ENCODE measurements at regions not wholly inside any gene's neighbourhood (a gene's known extent, or its start where the extent isn't known, plus 50 kb on each side); places are given as distances from the start of the nearest gene placed in this dataset.

- H3K27ac Mint-ChIP-seq, result no peak overlapping the region
- no peaks in the 10 kb centered on the region for H3K4me1 Mint-ChIP-seq
- no peak overlapping the region for H3K4me3 Mint-ChIP-seq
- H3K9me3 Mint-ChIP-seq, result peaks cover 2 to 4% (median 4%) of the 10 kb centered on the region in 3 donors
- no peaks in the 10 kb centered on the region for H3K27me3 Mint-ChIP-seq
- no peaks in the 10 kb centered on the region for H3K36me3 Mint-ChIP-seq
Observed at GRCh38 chr15:38899300-38899699, 334.7 kb upstream of the RASGRP1 start.

GRCh38 chr15:38904298-38904697 lies 339.7 kb upstream of the RASGRP1 start:
- H3K36me3 Mint-ChIP-seq, result no peaks in the 10 kb centered on the region
- H3K9me3 Mint-ChIP-seq, result peaks cover 9 to 12% (median 10%) of the 10 kb centered on the region in 3 donors
- no peaks in the 10 kb centered on the region for H3K4me1 Mint-ChIP-seq
- no peak overlapping the region for H3K4me3 Mint-ChIP-seq
- H3K27me3 Mint-ChIP-seq, result peaks cover 2% of the 10 kb centered on the region
- H3K27ac Mint-ChIP-seq, result no peak overlapping the region

GRCh38 chr15:38905632-38906031 lies 341.0 kb upstream of the RASGRP1 start:
- H3K27ac Mint-ChIP-seq, result no peak overlapping the region
- no peaks in the 10 kb centered on the region for H3K36me3 Mint-ChIP-seq
- H3K4me3 Mint-ChIP-seq, result no peak overlapping the region
- peaks cover 6 to 16% (median 9%) of the 10 kb centered on the region in 3 donors for H3K9me3 Mint-ChIP-seq
- H3K27me3 Mint-ChIP-seq, result peaks cover 2% of the 10 kb centered on the region
- H3K4me1 Mint-ChIP-seq, result no peaks in the 10 kb centered on the region

GRCh38 chr15:38920966-38921365 lies 356.4 kb upstream of the RASGRP1 start:
- Mint-ChIP-seq H3K27me3 (no peaks in the 10 kb centered on the region), H3K4me3 (no peak overlapping the region), H3K27ac (no peak overlapping the region), H3K4me1 (no peaks in the 10 kb centered on the region), H3K36me3 (no peaks in the 10 kb centered on the region), H3K9me3 (no peaks in the 10 kb centered on the region)

- no peak overlapping the region for H3K4me3 Mint-ChIP-seq
- no peaks in the 10 kb centered on the region for H3K9me3 Mint-ChIP-seq
- no peak overlapping the region for H3K27ac Mint-ChIP-seq
- no peaks in the 10 kb centered on the region for H3K36me3 Mint-ChIP-seq
- H3K4me1 Mint-ChIP-seq, result no peaks in the 10 kb centered on the region
- H3K27me3 Mint-ChIP-seq, result no peaks in the 10 kb centered on the region
Observed at GRCh38 chr15:38921471-38921870, 356.9 kb upstream of the RASGRP1 start.

- no peak overlapping the region for H3K27ac Mint-ChIP-seq
- H3K36me3 Mint-ChIP-seq, result no peaks in the 10 kb centered on the region
- no peak overlapping the region for H3K4me3 Mint-ChIP-seq
- peaks cover 0 to 2% (median 0%) of the 10 kb centered on the region in 3 donors for H3K9me3 Mint-ChIP-seq
- no peaks in the 10 kb centered on the region for H3K27me3 Mint-ChIP-seq
- no peaks in the 10 kb centered on the region for H3K4me1 Mint-ChIP-seq
Observed at GRCh38 chr15:38928431-38928830, 363.8 kb upstream of the RASGRP1 start.

- Mint-ChIP-seq H3K27me3 (no peaks in the 10 kb centered on the region), H3K4me1 (no peaks in the 10 kb centered on the region), H3K9me3 (peaks cover 0 to 2% (median under 1%) of the 10 kb centered on the region in 3 donors), H3K36me3 (no peaks in the 10 kb centered on the region), H3K4me3 (no peak overlapping the region), H3K27ac (no peak overlapping the region)
Observed at GRCh38 chr15:38930851-38931572, 366.4 kb upstream of the RASGRP1 start.

- Mint-ChIP-seq H3K36me3 (no peaks in the 10 kb centered on the region), H3K4me3 (no peak overlapping the region), H3K4me1 (no peaks in the 10 kb centered on the region), H3K27me3 (peaks cover 2% of the 10 kb centered on the region), H3K9me3 (no peaks in the 10 kb centered on the region), H3K27ac (no peak overlapping the region)
Observed at GRCh38 chr15:38941399-38941953, 376.9 kb upstream of the RASGRP1 start.

GRCh38 chr15:38944536-38944935 lies 379.9 kb upstream of the RASGRP1 start:
- no peaks in the 10 kb centered on the region for H3K9me3 Mint-ChIP-seq
- no peak overlapping the region for H3K4me3 Mint-ChIP-seq
- no peak overlapping the region for H3K27ac Mint-ChIP-seq

GRCh38 chr15:38945551-38946298 lies 381.1 kb upstream of the RASGRP1 start:
- Mint-ChIP-seq H3K4me1 (no peaks in the 10 kb centered on the region), H3K27ac (no peak overlapping the region), H3K36me3 (no peaks in the 10 kb centered on the region), H3K4me3 (peak overlapping the region in 1 of 4 donors; percentile 63), H3K9me3 (no peaks in the 10 kb centered on the region), H3K27me3 (peaks cover 2% of the 10 kb centered on the region)

More at GRCh38 chr15:38944536-38944935, 379.9 kb upstream of the RASGRP1 start:
- Mint-ChIP-seq H3K4me1 (no peaks in the 10 kb centered on the region), H3K36me3 (no peaks in the 10 kb centered on the region), H3K27me3 (peaks cover 2% of the 10 kb centered on the region)

- no peak overlapping the region for H3K27ac Mint-ChIP-seq
- no peaks in the 10 kb centered on the region for H3K4me1 Mint-ChIP-seq
- H3K9me3 Mint-ChIP-seq, result no peaks in the 10 kb centered on the region
- H3K36me3 Mint-ChIP-seq, result peaks cover 2% of the 10 kb centered on the region
- no peaks in the 10 kb centered on the region for H3K27me3 Mint-ChIP-seq
- H3K4me3 Mint-ChIP-seq, result no peak overlapping the region
Observed at GRCh38 chr15:38954090-38954489, 389.5 kb upstream of the RASGRP1 start.

GRCh38 chr15:38961456-38961855 lies 396.8 kb upstream of the RASGRP1 start:
- Mint-ChIP-seq H3K4me3 (no peak overlapping the region), H3K36me3 (no peaks in the 10 kb centered on the region), H3K27ac (no peak overlapping the region), H3K27me3 (no peaks in the 10 kb centered on the region), H3K9me3 (no peaks in the 10 kb centered on the region), H3K4me1 (no peaks in the 10 kb centered on the region)

GRCh38 chr15:38961931-38962330 lies 397.3 kb upstream of the RASGRP1 start:
- no peak overlapping the region for H3K4me3 Mint-ChIP-seq
- H3K27me3 Mint-ChIP-seq, result no peaks in the 10 kb centered on the region
- H3K4me1 Mint-ChIP-seq, result no peaks in the 10 kb centered on the region
- no peak overlapping the region for H3K27ac Mint-ChIP-seq
- peaks cover 0 to 3% (median 0%) of the 10 kb centered on the region in 3 donors for H3K9me3 Mint-ChIP-seq
- no peaks in the 10 kb centered on the region for H3K36me3 Mint-ChIP-seq

GRCh38 chr15:38972831-38973230 lies 408.2 kb upstream of the RASGRP1 start:
- H3K36me3 Mint-ChIP-seq, result peaks cover 2% of the 10 kb centered on the region
- no peaks in the 10 kb centered on the region for H3K27me3 Mint-ChIP-seq
- no peak overlapping the region for H3K27ac Mint-ChIP-seq
- H3K4me1 Mint-ChIP-seq, result no peaks in the 10 kb centered on the region
- no peak overlapping the region for H3K4me3 Mint-ChIP-seq
- H3K9me3 Mint-ChIP-seq, result peaks cover 0 to 9% (median 6%) of the 10 kb centered on the region in 3 donors

- Mint-ChIP-seq H3K27ac (no peak overlapping the region), H3K27me3 (no peaks in the 10 kb centered on the region), H3K4me3 (no peak overlapping the region), H3K9me3 (peaks cover 2 to 16% (median 12%) of the 10 kb centered on the region in 3 donors), H3K36me3 (peaks cover 2% of the 10 kb centered on the region), H3K4me1 (no peaks in the 10 kb centered on the region)
Observed at GRCh38 chr15:38975282-38975990, 410.8 kb upstream of the RASGRP1 start.
